Loucy (cell line): ENCODE measurements at regions not wholly inside any gene's neighbourhood (a gene's known extent, or its start where the extent isn't known, plus 50 kb on each side); places are given as distances from the start of the nearest gene placed in this dataset.

Experiments
- H2AFZ ChIP-seq: fragments of 200-600 bp; sonication (generic); 2 replicates; pipeline ENCODE4 v1.6.0; 2016; ENCODE audit warnings: antibody characterized with exemption, mild to moderate bottlenecking, low read length, moderate library complexity
- H3F3A ChIP-seq: fragments of 200-600 bp; 2 replicates; pipeline ENCODE4 v1.6.0; 2016; ENCODE audit warnings: antibody characterized with exemption, low read depth, mild to moderate bottlenecking
- H3K27me3 ChIP-seq: fragments of 200-600 bp; sonication (generic); 2 replicates; pipeline ENCODE4 v1.6.1; 2014; ENCODE audit warnings: low read length, mild to moderate bottlenecking; ENCODE audit not compliant: insufficient read depth, poor library complexity, severe bottlenecking
- H3K36me3 ChIP-seq: fragments of 200-600 bp; sonication (generic); 2 replicates; pipeline ENCODE4 v1.6.1; 2016; ENCODE audit warnings: low read length; ENCODE audit not compliant: insufficient read depth
- H3K4me1 ChIP-seq: fragments of 200-600 bp; sonication (generic); 2 replicates; pipeline ENCODE4 v1.5.1; 2014; ENCODE audit warnings: low read length, mild to moderate bottlenecking; ENCODE audit not compliant: insufficient read depth, poor library complexity, severe bottlenecking
- H3K4me2 ChIP-seq: fragments of 200-600 bp; sonication (generic); 2 replicates; pipeline ENCODE4 v1.6.0; 2014; ENCODE audit warnings: antibody characterized with exemption, low read length, low read depth, mild to moderate bottlenecking; ENCODE audit not compliant: poor library complexity, severe bottlenecking
- H3K4me3 ChIP-seq: fragments of 200-600 bp; sonication (generic); 2 replicates; pipeline ENCODE4 v1.5.1; 2014; ENCODE audit warnings: low read length, mild to moderate bottlenecking, mixed read lengths; ENCODE audit not compliant: poor library complexity, severe bottlenecking
- H3K79me2 ChIP-seq: fragments of 200-600 bp; sonication (generic); 2 replicates; pipeline ENCODE4 v1.6.1; 2014; ENCODE audit warnings: low read length; ENCODE audit not compliant: insufficient read depth
- H3K9ac ChIP-seq: fragments of 200-600 bp; sonication (generic); 2 replicates; pipeline ENCODE4 v1.6.0; 2014; ENCODE audit warnings: mild to moderate bottlenecking, low read depth, low read length, moderate library complexity; ENCODE audit not compliant: poor library complexity, severe bottlenecking
- H3K9me2 ChIP-seq: fragments of 200-600 bp; sonication (generic); replicated peaks from 2 replicates; pipeline ENCODE4 v1.6.1; 2016; ENCODE audit warnings: low read depth, low read length, mixed read lengths
- H3K9me3 ChIP-seq: fragments of 200-600 bp; sonication (generic); 2 replicates; pipeline ENCODE4 v1.6.1; 2014; ENCODE audit warnings: mild to moderate bottlenecking, antibody characterized with exemption, low read length, low read depth; ENCODE audit not compliant: insufficient read depth
- H4K20me1 ChIP-seq: fragments of 200-600 bp; sonication (generic); 2 replicates; pipeline ENCODE4 v1.6.0; 2014; ENCODE audit warnings: antibody characterized with exemption, low read length, mild to moderate bottlenecking; ENCODE audit not compliant: insufficient read depth, poor library complexity, severe bottlenecking
- CTCF ChIP-seq: fragments of 200-600 bp; sonication (generic); conservative IDR thresholded peaks from 2 replicates; pipeline ENCODE4 v1.5.1; 2014; ENCODE audit warnings: mild to moderate bottlenecking, antibody characterized with exemption, low read length
- EZH2phosphoT487 ChIP-seq: fragments of 200-600 bp; IDR thresholded peaks from 2 replicates; pipeline ENCODE4 v1.6.1; 2018; ENCODE audit warnings: antibody characterized with exemption, mild to moderate bottlenecking, moderate library complexity, borderline replicate concordance

- Histone ChIP-seq H3K4me1 (no peaks in the 10 kb centered on the region), H3K79me2 (no peaks in the 10 kb centered on the region)
These were observed 541.9 kb upstream of the CDH11 start for GRCh38 chr16:65663774-65664173.

GRCh38 chr16:65662256-65662655 is 540.4 kb upstream of the CDH11 start:
- Histone ChIP-seq H3K79me2 (no peaks in the 10 kb centered on the region), H3K9me3 (no peaks in the 10 kb centered on the region), H4K20me1 (no peaks in the 10 kb centered on the region), H3K36me3 (no peaks in the 10 kb centered on the region), H3K27me3 (no peaks in the 10 kb centered on the region), H3K9ac (no peak overlapping the region), H3F3A (no peaks in the 10 kb centered on the region), H3K9me2 (no peaks in the 10 kb centered on the region), H3K4me1 (no peaks in the 10 kb centered on the region), H2AFZ (no peak overlapping the region), H3K4me2 (no peak overlapping the region), H3K4me3 (no peak overlapping the region)
- TF ChIP-seq EZH2phosphoT487 (no peak), CTCF (no peak)

More at GRCh38 chr16:65663774-65664173, 541.9 kb upstream of the CDH11 start:
- H3K9ac ChIP-seq: no peak overlapping the region
- no peaks in the 10 kb centered on the region for H3K27me3 ChIP-seq
- no peak for TF ChIP-seq CTCF
- no peak for TF ChIP-seq EZH2phosphoT487
- H3K9me3 ChIP-seq: no peaks in the 10 kb centered on the region
- no peaks in the 10 kb centered on the region for H3F3A ChIP-seq
- no peaks in the 10 kb centered on the region for H3K36me3 ChIP-seq
- H3K4me2 ChIP-seq: no peak overlapping the region
- H3K9me2 ChIP-seq: no peaks in the 10 kb centered on the region
- H4K20me1 ChIP-seq: no peaks in the 10 kb centered on the region
- no peak overlapping the region for H3K4me3 ChIP-seq
- H2AFZ ChIP-seq: no peak overlapping the region

DNA sequence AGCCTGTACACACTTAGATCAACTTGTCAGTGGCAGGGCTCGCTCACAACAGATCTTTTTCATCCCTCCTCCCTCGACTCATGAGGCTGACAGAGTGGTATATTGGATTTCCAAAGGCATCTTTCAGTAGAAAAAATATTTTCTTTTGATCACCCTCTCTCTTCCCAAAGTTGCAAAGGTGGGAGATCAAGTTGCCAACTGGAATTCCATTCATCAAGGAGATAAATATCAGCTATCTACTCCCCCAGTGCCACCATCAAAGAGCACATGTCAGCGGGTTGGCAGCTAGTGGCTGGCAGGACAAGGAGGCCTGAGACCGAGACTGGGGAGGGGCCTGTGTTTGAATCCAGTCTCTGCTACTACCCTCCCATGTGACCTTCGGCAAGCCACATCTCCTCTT is 539.7 kb upstream of the CDH11 start:
- H3K27me3 ChIP-seq: no peaks in the 10 kb centered on the region
- no peaks in the 10 kb centered on the region for H3K79me2 ChIP-seq
- H3K9ac ChIP-seq: no peak overlapping the region
- no peaks in the 10 kb centered on the region for H3K36me3 ChIP-seq
- no peak overlapping the region for H3K4me3 ChIP-seq
- H4K20me1 ChIP-seq: no peaks in the 10 kb centered on the region
- H3K9me2 ChIP-seq: no peaks in the 10 kb centered on the region
- no peak overlapping the region for H2AFZ ChIP-seq
- no peaks in the 10 kb centered on the region for H3K4me1 ChIP-seq
- H3K9me3 ChIP-seq: no peaks in the 10 kb centered on the region
- TF ChIP-seq CTCF (no peak), EZH2phosphoT487 (no peak)
- no peaks in the 10 kb centered on the region for H3F3A ChIP-seq
- no peak overlapping the region for H3K4me2 ChIP-seq
